NT2/D1 (cell line): ENCODE measurements at regions not wholly inside any gene's neighbourhood (a gene's known extent, or its start where the extent isn't known, plus 50 kb on each side); places are given as distances from the start of the nearest gene placed in this dataset.

Experiments
- DNase-seq: peaks from one replicate; pipeline ENCODE4 v3.0.0-alpha.2; 2011; ENCODE audit warnings: low read depth, low spot score
- H3K27me3 ChIP-seq: 2 replicates; pipeline ENCODE4 v1.6.0; 2011; ENCODE audit warnings: mild to moderate bottlenecking; ENCODE audit not compliant: insufficient read length, insufficient read depth
- H3K36me3 ChIP-seq: 2 replicates; pipeline ENCODE4 v1.6.1; 2011; ENCODE audit warnings: mild to moderate bottlenecking, low read length, mixed read lengths; ENCODE audit not compliant: insufficient read depth, insufficient read length
- H3K4me1 ChIP-seq: 2 replicates; pipeline ENCODE4 v1.5.1; 2011; ENCODE audit not compliant: insufficient read depth, insufficient read length
- H3K4me3 ChIP-seq: 2 replicates; pipeline ENCODE4 v1.5.1; 2011; ENCODE audit warnings: low read depth; ENCODE audit not compliant: insufficient read length
- H3K9ac ChIP-seq: 2 replicates; pipeline ENCODE4 v1.6.0; 2011; ENCODE audit warnings: low read depth; ENCODE audit not compliant: insufficient read length
- H3K9me3 ChIP-seq: 2 replicates; pipeline ENCODE4 v1.5.1; 2011; ENCODE audit warnings: mild to moderate bottlenecking, low read length; ENCODE audit not compliant: insufficient read depth
- SUZ12 ChIP-seq: IDR thresholded peaks from 2 replicates; pipeline ENCODE4 v1.6.1; 2011; ENCODE audit not compliant: insufficient read length, insufficient read depth; ENCODE audit errors: extremely low read depth
- YY1 ChIP-seq: IDR thresholded peaks from 2 replicates; pipeline ENCODE4 v1.6.1; 2011; ENCODE audit not compliant: insufficient read length, insufficient read depth
- ZNF274 ChIP-seq: IDR thresholded peaks from 2 replicates; pipeline ENCODE4 v1.6.1; 2011; ENCODE audit warnings: mild to moderate bottlenecking, low read depth, low read length

- Histone ChIP-seq H3K4me1 (no peaks in the 10 kb centered on the region), H3K9me3 (peaks cover 5% of the 10 kb centered on the region; the same call in 1 of the 2 replicates), H3K36me3 (no peaks in the 10 kb centered on the region), H3K4me3 (no peak overlapping the region), H3K27me3 (no peaks in the 10 kb centered on the region), H3K9ac (no peak overlapping the region)
- TF ChIP-seq SUZ12, result no peak
- no peak for TF ChIP-seq YY1
- no peak for TF ChIP-seq ZNF274
- no peak for DNase-seq
Observed at GRCh38 chr13:54312885-54313284, 1284.3 kb downstream of the OLFM4 start.

GRCh38 chr13:54317722-54318121 is 1289.1 kb downstream of the OLFM4 start:
- DNase-seq, result no peak
- Histone ChIP-seq H3K4me1 (no peaks in the 10 kb centered on the region), H3K9ac (no peak overlapping the region), H3K36me3 (no peaks in the 10 kb centered on the region), H3K4me3 (no peak overlapping the region), H3K9me3 (peaks cover 5% of the 10 kb centered on the region; the same call in 1 of the 2 replicates), H3K27me3 (no peaks in the 10 kb centered on the region)
- TF ChIP-seq YY1 (no peak), ZNF274 (no peak)

- Histone ChIP-seq H3K36me3 (no peaks in the 10 kb centered on the region), H3K4me3 (no peak overlapping the region), H3K9me3 (no peaks in the 10 kb centered on the region), H3K4me1 (no peaks in the 10 kb centered on the region), H3K9ac (no peak overlapping the region), H3K27me3 (no peaks in the 10 kb centered on the region)
- TF ChIP-seq SUZ12 (no peak), YY1 (no peak), ZNF274 (no peak)
- DNase-seq, result no peak
Observed at GRCh38 chr13:54337540-54337939, 1308.9 kb downstream of the OLFM4 start.

GRCh38 chr13:54347531-54347930 is 1318.9 kb downstream of the OLFM4 start:
- no peak overlapping the region for H3K4me3 ChIP-seq
- H3K4me1 ChIP-seq, result no peaks in the 10 kb centered on the region
- DNase-seq, result no peak
- H3K27me3 ChIP-seq, result no peaks in the 10 kb centered on the region
- H3K36me3 ChIP-seq, result no peaks in the 10 kb centered on the region
- H3K9ac ChIP-seq, result no peak overlapping the region
- H3K9me3 ChIP-seq, result no peaks in the 10 kb centered on the region
- no peak for TF ChIP-seq YY1
- TF ChIP-seq ZNF274, result no peak
- TF ChIP-seq SUZ12, result no peak

- no peak for DNase-seq
- no peak overlapping the region for H3K4me3 ChIP-seq
- TF ChIP-seq ZNF274 (no peak), YY1 (no peak), SUZ12 (no peak)
- H3K36me3 ChIP-seq, result no peaks in the 10 kb centered on the region
- H3K27me3 ChIP-seq, result no peaks in the 10 kb centered on the region
- no peaks in the 10 kb centered on the region for H3K4me1 ChIP-seq
- H3K9me3 ChIP-seq, result no peaks in the 10 kb centered on the region
- H3K9ac ChIP-seq, result no peak overlapping the region
Observed at GRCh38 chr13:54356209-54356608, 1327.6 kb downstream of the OLFM4 start.

- Histone ChIP-seq H3K4me1 (no peaks in the 10 kb centered on the region), H3K9ac (no peak overlapping the region), H3K9me3 (no peaks in the 10 kb centered on the region), H3K27me3 (no peaks in the 10 kb centered on the region), H3K4me3 (no peak overlapping the region), H3K36me3 (no peaks in the 10 kb centered on the region)
- DNase-seq, result peak; percentile 46
- TF ChIP-seq ZNF274, result no peak
- TF ChIP-seq YY1, result no peak
- no peak for TF ChIP-seq SUZ12
Observed at GRCh38 chr13:54356849-54357248, 1328.2 kb downstream of the OLFM4 start.

GRCh38 chr13:54357284-54357933 is 1328.8 kb downstream of the OLFM4 start:
- no peak overlapping the region for H3K9ac ChIP-seq
- no peak for DNase-seq
- no peaks in the 10 kb centered on the region for H3K27me3 ChIP-seq
- no peaks in the 10 kb centered on the region for H3K4me1 ChIP-seq
- no peak overlapping the region for H3K4me3 ChIP-seq
- H3K36me3 ChIP-seq, result no peaks in the 10 kb centered on the region
- H3K9me3 ChIP-seq, result no peaks in the 10 kb centered on the region
- no peak for TF ChIP-seq ZNF274
- no peak for TF ChIP-seq SUZ12
- TF ChIP-seq YY1, result no peak
